HepG2 (cell line): ENCODE measurements at regions not wholly inside any gene's neighbourhood (a gene's known extent, or its start where the extent isn't known, plus 50 kb on each side); places are given as distances from the start of the nearest gene placed in this dataset.

ENCODE experiments used
- EZH2 ChIP-seq: conservative IDR thresholded peaks from 2 replicates; pipeline ENCODE4 v1.6.1; 2012; ENCODE audit warnings: mild to moderate bottlenecking, low read depth, low read length, moderate library complexity
- PAF1 ChIP-seq: IDR thresholded peaks from 2 replicates; pipeline ENCODE4 v1.6.1; 2016; ENCODE audit warnings: missing genetic modification reagents, missing compliant biosample characterization
- ZNF232 ChIP-seq: sonication (generic); formaldehyde crosslinking; IDR thresholded peaks from 2 replicates; pipeline ENCODE4 v1.4.0; 2020; ENCODE audit warnings: missing genetic modification reagents, borderline replicate concordance
- ZNF30 ChIP-seq: sonication (generic); formaldehyde crosslinking; IDR thresholded peaks from 2 replicates; pipeline ENCODE4 v1.5.0; 2020; ENCODE audit warnings: mild to moderate bottlenecking, missing genetic modification reagents
- TF ChIP-seq, protein P1 (sequence below): sonication (generic); formaldehyde crosslinking; IDR thresholded peaks from 2 replicates; pipeline ENCODE4 v1.5.0; 2020; ENCODE audit warnings: mild to moderate bottlenecking, missing genetic modification reagents, moderate library complexity

DNA sequence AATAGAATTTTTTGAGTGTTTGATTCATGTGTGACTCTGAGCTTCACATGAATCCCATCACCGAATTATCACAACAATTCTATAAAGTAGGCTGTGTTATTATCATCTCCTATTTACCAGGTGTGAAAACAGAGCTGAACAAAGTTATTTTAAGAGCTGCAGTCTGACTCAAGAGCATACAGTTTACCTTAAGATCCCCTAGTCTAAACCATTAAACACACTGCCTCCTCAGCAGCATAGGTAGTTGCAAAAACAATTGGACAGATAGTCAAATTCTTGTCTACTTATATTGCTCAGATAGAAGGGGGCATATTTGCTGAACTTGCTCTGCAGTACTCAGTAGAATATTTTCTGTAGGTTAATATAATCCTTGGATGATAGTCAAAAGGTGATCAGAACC lies 219.8 kb upstream of the ATP2B1 start:
- no peak for TF ChIP-seq ZNF30
- TF ChIP-seq, protein P1, sequence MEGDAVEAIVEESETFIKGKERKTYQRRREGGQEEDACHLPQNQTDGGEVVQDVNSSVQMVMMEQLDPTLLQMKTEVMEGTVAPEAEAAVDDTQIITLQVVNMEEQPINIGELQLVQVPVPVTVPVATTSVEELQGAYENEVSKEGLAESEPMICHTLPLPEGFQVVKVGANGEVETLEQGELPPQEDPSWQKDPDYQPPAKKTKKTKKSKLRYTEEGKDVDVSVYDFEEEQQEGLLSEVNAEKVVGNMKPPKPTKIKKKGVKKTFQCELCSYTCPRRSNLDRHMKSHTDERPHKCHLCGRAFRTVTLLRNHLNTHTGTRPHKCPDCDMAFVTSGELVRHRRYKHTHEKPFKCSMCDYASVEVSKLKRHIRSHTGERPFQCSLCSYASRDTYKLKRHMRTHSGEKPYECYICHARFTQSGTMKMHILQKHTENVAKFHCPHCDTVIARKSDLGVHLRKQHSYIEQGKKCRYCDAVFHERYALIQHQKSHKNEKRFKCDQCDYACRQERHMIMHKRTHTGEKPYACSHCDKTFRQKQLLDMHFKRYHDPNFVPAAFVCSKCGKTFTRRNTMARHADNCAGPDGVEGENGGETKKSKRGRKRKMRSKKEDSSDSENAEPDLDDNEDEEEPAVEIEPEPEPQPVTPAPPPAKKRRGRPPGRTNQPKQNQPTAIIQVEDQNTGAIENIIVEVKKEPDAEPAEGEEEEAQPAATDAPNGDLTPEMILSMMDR (CRISPR knock-in tag), result no peak
- no peak for TF ChIP-seq PAF1 (CRISPR knock-in tag)
- TF ChIP-seq ZNF232, result no peak
- TF ChIP-seq EZH2, result no peak
